DND-41 (cell line): ENCODE measurements at regions not wholly inside any gene's neighbourhood (a gene's known extent, or its start where the extent isn't known, plus 50 kb on each side); places are given as distances from the start of the nearest gene placed in this dataset.

Experiments used
- ATAC-seq: fragments of 200-7000 bp; cut with Tn5 transposase; 3 replicates; pipeline ENCODE4 v1.9.1; 2021; ENCODE audit warnings: low read depth; ENCODE audit not compliant: insufficient read depth
- DNase-seq: peaks from one replicate; pipeline ENCODE4 v3.0.0-alpha.2; 2020
- H2AFZ ChIP-seq: 2 replicates; pipeline ENCODE4 v1.6.0; 2012; ENCODE audit warnings: low read depth, low read length
- H3K27ac ChIP-seq: 2 replicates; pipeline ENCODE4 v1.5.1; 2012; ENCODE audit warnings: low read length, inconsistent platforms
- H3K27me3 ChIP-seq: fragments of 200-600 bp; sonication (generic); 2 replicates; pipeline ENCODE4 v1.6.0; 2012; ENCODE audit warnings: low read length, mild to moderate bottlenecking, inconsistent platforms; ENCODE audit not compliant: insufficient read depth, poor library complexity
- H3K36me3 ChIP-seq: 2 replicates; pipeline ENCODE4 v1.5.1; 2012; ENCODE audit warnings: low read length, inconsistent platforms; ENCODE audit not compliant: insufficient read depth
- H3K4me1 ChIP-seq: 2 replicates; pipeline ENCODE4 v1.5.1; 2012; ENCODE audit warnings: mild to moderate bottlenecking, low read length; ENCODE audit not compliant: insufficient read depth
- H3K4me2 ChIP-seq: 2 replicates; pipeline ENCODE4 v1.6.0; 2012; ENCODE audit warnings: mild to moderate bottlenecking, moderate library complexity, low read length, inconsistent platforms; ENCODE audit not compliant: insufficient read depth
- H3K4me3 ChIP-seq, 2 experiments: fragments of 200-600 bp in 1 of 2; shearing (Covaris generic) in 1 of 2; 2 replicates each; pipeline ENCODE4 v1.5.1; 2012 to 2016; ENCODE audit warnings: inconsistent platforms in 2 of 2, low read length in 2 of 2, mild to moderate bottlenecking in 2 of 2, low read depth in 1 of 2, moderate library complexity in 1 of 2
- H3K79me2 ChIP-seq: 2 replicates; pipeline ENCODE4 v1.6.0; 2012; ENCODE audit warnings: low read length, inconsistent platforms; ENCODE audit not compliant: insufficient read depth
- H3K9ac ChIP-seq: 2 replicates; pipeline ENCODE4 v1.6.0; 2012; ENCODE audit warnings: low read depth, mild to moderate bottlenecking, inconsistent platforms, low read length, moderate library complexity
- H3K9me3 ChIP-seq: 2 replicates; pipeline ENCODE4 v1.5.1; 2012; ENCODE audit warnings: low read length, moderate library complexity, mild to moderate bottlenecking, inconsistent platforms; ENCODE audit not compliant: insufficient read depth, severe bottlenecking
- H4K20me1 ChIP-seq: 2 replicates; pipeline ENCODE4 v1.6.0; 2012; ENCODE audit warnings: low read length; ENCODE audit not compliant: insufficient read depth
- EZH2 ChIP-seq: IDR thresholded peaks from 3 replicates; pipeline ENCODE4 v1.6.1; 2012; ENCODE audit warnings: borderline replicate concordance, low read depth, mild to moderate bottlenecking, moderate library complexity, low read length, inconsistent platforms; ENCODE audit not compliant: severe bottlenecking
- TF ChIP-seq, protein P1 (sequence below): IDR thresholded peaks from 2 replicates; pipeline ENCODE4 v1.5.1; 2012; ENCODE audit warnings: borderline replicate concordance, low read length, moderate library complexity, mild to moderate bottlenecking; ENCODE audit not compliant: poor library complexity, severe bottlenecking; ENCODE audit errors: extremely low read depth

DNA sequence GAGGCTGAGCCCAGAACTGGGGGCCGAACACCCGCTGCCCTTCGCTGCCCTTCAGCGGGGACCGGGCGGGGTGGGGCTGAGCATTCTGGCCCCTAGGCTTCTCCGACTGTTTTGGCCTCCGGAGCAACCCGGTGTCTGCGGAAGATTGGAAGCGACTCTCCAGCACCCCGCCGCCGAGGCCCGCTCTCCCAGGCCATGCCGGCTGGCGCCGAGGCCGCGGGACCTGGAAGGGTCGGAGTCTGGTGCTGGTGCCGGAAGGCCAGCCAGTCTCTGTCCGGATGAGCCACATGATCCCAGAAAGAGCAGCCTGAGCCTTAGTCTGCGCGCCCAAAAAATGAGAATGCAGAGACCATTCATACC is 272.0 kb downstream of the FOXD2 start:
- Histone ChIP-seq H3K27me3 (peaks cover 4% of the 10 kb centered on the region), H3K4me2 (no peak overlapping the region), H3K36me3 (no peaks in the 10 kb centered on the region), H3K4me1 (no peaks in the 10 kb centered on the region), H3K27ac (no peak overlapping the region), H3K79me2 (no peaks in the 10 kb centered on the region), H3K9me3 (no peaks in the 10 kb centered on the region), H3K9ac (no peak overlapping the region), H3K4me3 (no peak overlapping the region), H4K20me1 (no peaks in the 10 kb centered on the region), H2AFZ (no peak overlapping the region)
- ATAC-seq = no peak
- TF ChIP-seq, protein P1, sequence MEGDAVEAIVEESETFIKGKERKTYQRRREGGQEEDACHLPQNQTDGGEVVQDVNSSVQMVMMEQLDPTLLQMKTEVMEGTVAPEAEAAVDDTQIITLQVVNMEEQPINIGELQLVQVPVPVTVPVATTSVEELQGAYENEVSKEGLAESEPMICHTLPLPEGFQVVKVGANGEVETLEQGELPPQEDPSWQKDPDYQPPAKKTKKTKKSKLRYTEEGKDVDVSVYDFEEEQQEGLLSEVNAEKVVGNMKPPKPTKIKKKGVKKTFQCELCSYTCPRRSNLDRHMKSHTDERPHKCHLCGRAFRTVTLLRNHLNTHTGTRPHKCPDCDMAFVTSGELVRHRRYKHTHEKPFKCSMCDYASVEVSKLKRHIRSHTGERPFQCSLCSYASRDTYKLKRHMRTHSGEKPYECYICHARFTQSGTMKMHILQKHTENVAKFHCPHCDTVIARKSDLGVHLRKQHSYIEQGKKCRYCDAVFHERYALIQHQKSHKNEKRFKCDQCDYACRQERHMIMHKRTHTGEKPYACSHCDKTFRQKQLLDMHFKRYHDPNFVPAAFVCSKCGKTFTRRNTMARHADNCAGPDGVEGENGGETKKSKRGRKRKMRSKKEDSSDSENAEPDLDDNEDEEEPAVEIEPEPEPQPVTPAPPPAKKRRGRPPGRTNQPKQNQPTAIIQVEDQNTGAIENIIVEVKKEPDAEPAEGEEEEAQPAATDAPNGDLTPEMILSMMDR = no peak
- no peak for TF ChIP-seq EZH2
- no peak for DNase-seq

DNA sequence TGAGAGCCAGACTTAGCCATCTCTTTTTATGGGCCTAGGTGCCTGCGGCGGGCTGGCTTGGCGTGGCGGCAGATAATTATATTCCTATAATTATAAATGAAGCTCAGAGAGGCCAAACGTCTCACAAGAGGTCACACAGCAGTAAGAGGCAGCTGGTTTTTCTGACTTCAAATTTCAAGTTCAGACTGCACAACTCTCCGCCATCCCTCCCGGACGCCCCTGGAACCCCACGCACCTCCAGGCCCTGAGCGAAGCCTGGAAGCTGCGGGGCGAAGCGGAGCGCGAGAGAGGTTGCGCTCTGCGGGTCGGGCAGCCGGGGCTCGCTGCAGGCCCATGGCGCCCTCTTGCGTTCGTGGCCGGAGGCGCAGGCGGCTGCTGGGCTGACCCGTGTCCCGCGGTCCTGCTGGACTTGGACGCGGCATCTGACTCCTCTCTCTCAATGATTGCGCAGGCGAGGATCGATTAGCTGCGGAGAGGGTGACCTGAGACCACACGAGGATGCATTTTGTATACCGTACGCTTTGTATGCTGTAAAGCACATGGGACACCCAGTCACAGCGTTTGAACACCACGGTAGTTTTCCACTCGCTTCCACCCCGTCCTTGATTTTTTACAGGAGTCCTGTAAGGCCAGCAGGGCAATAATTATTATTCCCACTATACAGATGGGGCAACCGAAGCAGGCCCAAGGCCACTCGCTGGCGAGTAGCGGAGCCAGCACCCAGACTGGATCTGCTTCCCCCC is 272.7 kb downstream of the FOXD2 start:
- no peak overlapping the region for H2AFZ ChIP-seq
- ATAC-seq = 0 out of 3 replicates have a peak, but pooled peaks have one; percentile 27
- H3K27me3 ChIP-seq = peaks cover 4% of the 10 kb centered on the region

More for the DNA sequence above, 272.7 kb downstream of the FOXD2 start:
- no peak for TF ChIP-seq EZH2
- TF ChIP-seq, protein P1 = peak; percentile 61
- H3K9me3 ChIP-seq = no peaks in the 10 kb centered on the region
- DNase-seq = no peak
- H3K4me3 ChIP-seq = no peak overlapping the region
- H3K27ac ChIP-seq = no peak overlapping the region
- H3K36me3 ChIP-seq = no peaks in the 10 kb centered on the region
- no peaks in the 10 kb centered on the region for H3K79me2 ChIP-seq
- H3K9ac ChIP-seq = no peak overlapping the region
- no peaks in the 10 kb centered on the region for H4K20me1 ChIP-seq
- no peak overlapping the region for H3K4me2 ChIP-seq
- no peaks in the 10 kb centered on the region for H3K4me1 ChIP-seq
